ENCODE measurements at regions not wholly inside any gene's neighbourhood (a gene's known extent, or its start where the extent isn't known, plus 50 kb on each side); places are given as distances from the start of the nearest gene placed in this dataset.
"Not testable (repeated sequence)": the region's sequence is repeated elsewhere in the genome, so short reads cannot be mapped to it uniquely, and the experiment has no call there.

- H3K4me1 ChIP-seq (ENCODE audit: control insufficient read depth, insufficient read depth, low read length): no peaks in the 10 kb centered on the region
- no peak overlapping the region for H3K9ac ChIP-seq (ENCODE audit: low read length)
- H3K9me3 ChIP-seq (ENCODE audit: control insufficient read depth, low read length): no peaks in the 10 kb centered on the region
- H3K27me3 ChIP-seq (replicated peaks; ENCODE audit: control insufficient read depth, insufficient read depth, low read length): no peaks in the 10 kb centered on the region
- no peak overlapping the region for H3K4me3 ChIP-seq (ENCODE audit: low read length)
- no peak for DNase-seq (ENCODE audit: low read depth)
- H3K36me3 ChIP-seq (ENCODE audit: control insufficient read depth, insufficient read depth, low read length, severe bottlenecking): no peaks in the 10 kb centered on the region
These were observed 183.3 kb upstream of the LRRC3B start for GRCh38 chr3:26438981-26439884.

DNA sequence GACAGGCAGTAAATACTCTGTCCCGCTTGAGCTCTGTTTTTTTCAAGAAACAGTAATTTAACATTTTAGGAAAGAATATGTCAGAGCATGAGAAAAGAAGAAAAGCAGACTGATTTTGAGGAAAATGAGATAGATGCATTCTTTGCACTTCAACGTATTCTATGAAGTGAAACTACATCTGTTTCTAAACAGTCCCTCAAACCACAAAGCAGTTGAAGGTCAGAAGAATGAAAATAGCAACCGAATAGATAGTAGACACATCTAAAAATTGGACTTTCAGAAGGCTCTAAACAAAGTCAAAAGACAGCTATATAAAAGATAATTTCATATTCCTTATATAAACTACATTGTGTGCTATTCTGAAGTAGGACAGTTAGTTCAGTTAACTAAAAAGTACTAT is 172.6 kb upstream of the LRRC3B start:
- no peak overlapping the region for H3K4me3 ChIP-seq (ENCODE audit: low read length)
- H3K36me3 ChIP-seq (ENCODE audit: control insufficient read depth, insufficient read depth, low read length, severe bottlenecking): no peaks in the 10 kb centered on the region
- no peaks in the 10 kb centered on the region for H3K27me3 ChIP-seq (replicated peaks; ENCODE audit: control insufficient read depth, insufficient read depth, low read length)
- no peaks in the 10 kb centered on the region for H3K4me1 ChIP-seq (ENCODE audit: control insufficient read depth, insufficient read depth, low read length)
- H3K9ac ChIP-seq (ENCODE audit: low read length): no peak overlapping the region
- H3K9me3 ChIP-seq (ENCODE audit: control insufficient read depth, low read length): no peaks in the 10 kb centered on the region
- no peak for DNase-seq (ENCODE audit: low read depth)

DNA sequence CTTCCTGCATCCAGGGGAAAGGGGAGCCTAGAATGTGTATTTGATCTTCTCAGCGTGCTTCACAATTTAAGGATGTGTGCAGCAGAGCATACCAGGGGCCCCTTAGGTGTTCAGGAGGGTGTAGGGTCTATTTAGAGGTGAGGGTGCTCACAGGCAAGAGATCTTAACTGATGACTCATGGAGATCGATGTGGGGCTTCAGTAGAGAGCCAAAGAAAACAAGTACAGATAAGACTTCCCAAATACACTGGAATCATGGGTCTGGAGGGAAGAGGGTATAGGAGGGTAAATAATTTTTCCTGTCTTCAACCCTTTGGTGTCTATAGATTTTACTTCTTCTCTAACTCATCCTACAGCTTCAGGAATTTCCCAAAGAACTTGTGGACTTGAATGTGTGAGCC is 170.2 kb upstream of the LRRC3B start:
- DNase-seq (ENCODE audit: low read depth): no peak
- H3K4me3 ChIP-seq (ENCODE audit: low read length): no peak overlapping the region
- H3K4me1 ChIP-seq (ENCODE audit: control insufficient read depth, insufficient read depth, low read length): no peaks in the 10 kb centered on the region
- H3K36me3 ChIP-seq (ENCODE audit: control insufficient read depth, insufficient read depth, low read length, severe bottlenecking): no peaks in the 10 kb centered on the region
- no peaks in the 10 kb centered on the region for H3K27me3 ChIP-seq (replicated peaks; ENCODE audit: control insufficient read depth, insufficient read depth, low read length)
- H3K9me3 ChIP-seq (ENCODE audit: control insufficient read depth, low read length): no peaks in the 10 kb centered on the region
- H3K9ac ChIP-seq (ENCODE audit: low read length): no peak overlapping the region

GRCh38 chr3:26460985-26461384 is 161.6 kb upstream of the LRRC3B start:
- Histone ChIP-seq H3K27me3 (replicated peaks; ENCODE audit: control insufficient read depth, insufficient read depth, low read length) (no peaks in the 10 kb centered on the region), H3K4me3 (ENCODE audit: low read length) (no peak overlapping the region), H3K9ac (ENCODE audit: low read length) (no peak overlapping the region), H3K36me3 (ENCODE audit: control insufficient read depth, insufficient read depth, low read length, severe bottlenecking) (no peaks in the 10 kb centered on the region), H3K9me3 (ENCODE audit: control insufficient read depth, low read length) (peaks cover 6% of the 10 kb centered on the region), H3K4me1 (ENCODE audit: control insufficient read depth, insufficient read depth, low read length) (no peaks in the 10 kb centered on the region)
- no peak for DNase-seq (ENCODE audit: low read depth)

DNA sequence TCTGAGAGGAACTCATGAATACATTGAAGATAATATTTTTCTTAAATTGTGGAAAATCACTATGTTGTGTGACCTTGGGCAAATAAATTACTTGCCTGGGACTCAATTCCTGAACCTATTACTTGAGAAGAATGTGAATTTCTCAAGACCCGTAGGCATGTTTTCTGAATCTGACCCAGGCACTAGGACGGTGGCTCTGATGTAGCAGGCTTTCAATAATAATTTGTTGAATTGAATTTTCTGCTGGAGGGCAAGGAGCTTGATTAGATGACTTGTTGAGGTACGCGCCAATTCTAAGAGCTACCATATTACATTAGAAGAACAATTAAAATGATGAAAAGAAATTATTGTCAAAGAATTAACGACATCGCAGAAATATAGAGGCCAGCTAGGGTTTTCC is 150.2 kb upstream of the LRRC3B start:
- H3K27me3 ChIP-seq (replicated peaks; ENCODE audit: control insufficient read depth, insufficient read depth, low read length): no peaks in the 10 kb centered on the region
- H3K4me3 ChIP-seq (ENCODE audit: low read length): no peak overlapping the region
- no peak for DNase-seq (ENCODE audit: low read depth)
- no peak overlapping the region for H3K9ac ChIP-seq (ENCODE audit: low read length)
- no peaks in the 10 kb centered on the region for H3K36me3 ChIP-seq (ENCODE audit: control insufficient read depth, insufficient read depth, low read length, severe bottlenecking)
- H3K9me3 ChIP-seq (ENCODE audit: control insufficient read depth, low read length): no peaks in the 10 kb centered on the region
- no peaks in the 10 kb centered on the region for H3K4me1 ChIP-seq (ENCODE audit: control insufficient read depth, insufficient read depth, low read length)

DNA sequence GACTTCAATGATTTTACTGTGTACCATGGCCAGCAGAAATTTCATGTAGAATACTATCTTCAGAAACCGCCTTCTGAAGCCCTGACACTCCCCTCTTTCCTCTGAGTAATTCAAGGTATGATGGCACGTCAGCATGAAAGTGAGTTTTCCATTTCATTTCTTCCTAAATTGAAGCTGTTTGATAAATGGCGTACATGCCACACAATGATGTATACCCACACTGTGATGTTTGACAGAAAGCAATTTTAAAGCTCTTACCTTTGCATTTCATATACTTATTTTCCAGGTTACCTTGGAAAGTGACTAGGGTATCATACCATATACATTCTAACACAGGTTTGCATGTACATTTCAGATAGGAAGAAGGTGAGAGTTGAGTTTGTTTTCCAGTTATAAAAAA is 147.9 kb upstream of the LRRC3B start:
- H3K4me1 ChIP-seq (ENCODE audit: control insufficient read depth, insufficient read depth, low read length): no peaks in the 10 kb centered on the region
- H3K36me3 ChIP-seq (ENCODE audit: control insufficient read depth, insufficient read depth, low read length, severe bottlenecking): no peaks in the 10 kb centered on the region
- no peak for DNase-seq (ENCODE audit: low read depth)
- H3K4me3 ChIP-seq (ENCODE audit: low read length): no peak overlapping the region
- no peaks in the 10 kb centered on the region for H3K9me3 ChIP-seq (ENCODE audit: control insufficient read depth, low read length)
- no peaks in the 10 kb centered on the region for H3K27me3 ChIP-seq (replicated peaks; ENCODE audit: control insufficient read depth, insufficient read depth, low read length)
- H3K9ac ChIP-seq (ENCODE audit: low read length): no peak overlapping the region

- Histone ChIP-seq H3K4me3 (ENCODE audit: low read length) (no peak overlapping the region), H3K36me3 (ENCODE audit: control insufficient read depth, insufficient read depth, low read length, severe bottlenecking) (no peaks in the 10 kb centered on the region), H3K9me3 (ENCODE audit: control insufficient read depth, low read length) (no peaks in the 10 kb centered on the region), H3K9ac (ENCODE audit: low read length) (no peak overlapping the region), H3K4me1 (ENCODE audit: control insufficient read depth, insufficient read depth, low read length) (no peaks in the 10 kb centered on the region), H3K27me3 (replicated peaks; ENCODE audit: control insufficient read depth, insufficient read depth, low read length) (no peaks in the 10 kb centered on the region)
- no peak for DNase-seq (ENCODE audit: low read depth)
These were observed 142.2 kb upstream of the LRRC3B start for GRCh38 chr3:26480377-26480776.

- Histone ChIP-seq H3K27me3 (replicated peaks; ENCODE audit: control insufficient read depth, insufficient read depth, low read length) (no peaks in the 10 kb centered on the region), H3K4me3 (ENCODE audit: low read length) (no peak overlapping the region), H3K9me3 (ENCODE audit: control insufficient read depth, low read length) (no peaks in the 10 kb centered on the region), H3K9ac (ENCODE audit: low read length) (no peak overlapping the region), H3K36me3 (ENCODE audit: control insufficient read depth, insufficient read depth, low read length, severe bottlenecking) (no peaks in the 10 kb centered on the region), H3K4me1 (ENCODE audit: control insufficient read depth, insufficient read depth, low read length) (no peaks in the 10 kb centered on the region)
- DNase-seq (ENCODE audit: low read depth): no peak
These were observed 138.4 kb upstream of the LRRC3B start for GRCh38 chr3:26484140-26484539.

GRCh38 chr3:26498271-26498670 is 124.3 kb upstream of the LRRC3B start:
- no peaks in the 10 kb centered on the region for H3K36me3 ChIP-seq (ENCODE audit: control insufficient read depth, insufficient read depth, low read length, severe bottlenecking)
- H3K9ac ChIP-seq (ENCODE audit: low read length): no peak overlapping the region
- no peaks in the 10 kb centered on the region for H3K4me1 ChIP-seq (ENCODE audit: control insufficient read depth, insufficient read depth, low read length)
- no peak overlapping the region for H3K4me3 ChIP-seq (ENCODE audit: low read length)
- no peaks in the 10 kb centered on the region for H3K27me3 ChIP-seq (replicated peaks; ENCODE audit: control insufficient read depth, insufficient read depth, low read length)
- H3K9me3 ChIP-seq (ENCODE audit: control insufficient read depth, low read length): peaks cover under 1% of the 10 kb centered on the region
- DNase-seq (ENCODE audit: low read depth): no peak

DNA sequence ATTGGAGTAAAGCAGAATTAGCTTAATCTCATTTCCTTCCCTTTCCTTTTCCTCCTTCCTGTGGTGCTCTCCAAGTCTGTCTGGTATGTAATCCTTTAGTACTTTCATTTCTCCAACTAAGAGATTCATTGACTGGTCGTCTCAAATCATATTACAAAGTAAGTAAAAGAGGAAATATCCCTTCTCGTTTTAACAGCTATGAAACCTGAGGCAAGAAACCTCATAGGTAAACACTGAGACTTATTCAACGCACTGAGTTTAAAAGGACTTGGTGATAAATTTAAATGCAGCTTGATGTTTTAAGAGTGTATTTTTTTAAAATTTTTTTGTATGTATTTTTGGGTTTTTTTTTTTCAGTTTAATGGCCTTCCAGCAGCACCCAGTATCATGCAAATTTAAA is 117.2 kb upstream of the LRRC3B start:
- Histone ChIP-seq H3K36me3 (ENCODE audit: control insufficient read depth, insufficient read depth, low read length, severe bottlenecking) (no peaks in the 10 kb centered on the region), H3K9me3 (ENCODE audit: control insufficient read depth, low read length) (peaks cover 5% of the 10 kb centered on the region), H3K9ac (ENCODE audit: low read length) (no peak overlapping the region), H3K4me3 (ENCODE audit: low read length) (no peak overlapping the region), H3K27me3 (replicated peaks; ENCODE audit: control insufficient read depth, insufficient read depth, low read length) (no peaks in the 10 kb centered on the region), H3K4me1 (ENCODE audit: control insufficient read depth, insufficient read depth, low read length) (no peaks in the 10 kb centered on the region)
- DNase-seq (ENCODE audit: low read depth): no peak

GRCh38 chr3:26514445-26515029 is 108.0 kb upstream of the LRRC3B start:
- not testable (repeated sequence) for H3K4me3 ChIP-seq (ENCODE audit: low read length); H3K9ac ChIP-seq (ENCODE audit: low read length)

More at GRCh38 chr3:26514445-26515029, 108.0 kb upstream of the LRRC3B start:
- H3K9me3 ChIP-seq (ENCODE audit: control insufficient read depth, low read length); H3K27me3 ChIP-seq (replicated peaks; ENCODE audit: control insufficient read depth, insufficient read depth, low read length); H3K36me3 ChIP-seq (ENCODE audit: control insufficient read depth, insufficient read depth, low read length, severe bottlenecking); H3K4me1 ChIP-seq (ENCODE audit: control insufficient read depth, insufficient read depth, low read length); DNase-seq (ENCODE audit: low read depth): not testable (repeated sequence)

Measured in adipocyte (in vitro differentiated cells).